ENCODE measurements at regions not wholly inside any gene's neighbourhood (a gene's known extent, or its start where the extent isn't known, plus 50 kb on each side); places are given as distances from the start of the nearest gene placed in this dataset.
"Not testable (repeated sequence)": the region's sequence is repeated elsewhere in the genome, so short reads cannot be mapped to it uniquely, and the experiment has no call there.

GRCh38 chr1:157306896-157307295 is 168.7 kb upstream of the ETV3 start:
- no peaks in the 10 kb centered on the region for H3K4me1 Mint-ChIP-seq (ENCODE audit: unreplicated experiment)
- H3K36me3 Mint-ChIP-seq (ENCODE audit: unreplicated experiment), result no peaks in the 10 kb centered on the region
- TF ChIP-seq CTCF (IDR thresholded peaks at IDR 0.05), result no peak
- no peak overlapping the region for H3K4me3 Mint-ChIP-seq (ENCODE audit: unreplicated experiment)
- no peak overlapping the region for H3K27ac Mint-ChIP-seq (ENCODE audit: unreplicated experiment)
- peaks cover 21% of the 10 kb centered on the region for H3K27me3 Mint-ChIP-seq (ENCODE audit: unreplicated experiment)
- no peak for DNase-seq (ENCODE audit: extremely low spot score, unreplicated experiment)
- no peaks in the 10 kb centered on the region for H3K9me3 Mint-ChIP-seq (ENCODE audit: unreplicated experiment)

GRCh38 chr1:157304271-157304670 is 166.1 kb upstream of the ETV3 start:
- DNase-seq (ENCODE audit: extremely low spot score, unreplicated experiment), result no peak
- no peak overlapping the region for H3K4me3 Mint-ChIP-seq (ENCODE audit: unreplicated experiment)
- H3K27ac Mint-ChIP-seq (ENCODE audit: unreplicated experiment), result no peak overlapping the region
- no peaks in the 10 kb centered on the region for H3K4me1 Mint-ChIP-seq (ENCODE audit: unreplicated experiment)
- no peak for TF ChIP-seq CTCF (IDR thresholded peaks at IDR 0.05)
- no peaks in the 10 kb centered on the region for H3K9me3 Mint-ChIP-seq (ENCODE audit: unreplicated experiment)
- H3K36me3 Mint-ChIP-seq (ENCODE audit: unreplicated experiment), result no peaks in the 10 kb centered on the region
- H3K27me3 Mint-ChIP-seq (ENCODE audit: unreplicated experiment), result peaks cover 13% of the 10 kb centered on the region

GRCh38 chr1:157302724-157303123 is 164.5 kb upstream of the ETV3 start:
- Mint-ChIP-seq H3K9me3 (ENCODE audit: unreplicated experiment) (no peaks in the 10 kb centered on the region), H3K27ac (ENCODE audit: unreplicated experiment) (no peak overlapping the region)
- DNase-seq (ENCODE audit: extremely low spot score, unreplicated experiment), result no peak

GRCh38 chr1:157302199-157302497 is 164.0 kb upstream of the ETV3 start:
- Mint-ChIP-seq H3K4me3 (ENCODE audit: unreplicated experiment) (no peak overlapping the region), H3K27ac (ENCODE audit: unreplicated experiment) (no peak overlapping the region)

More at GRCh38 chr1:157302724-157303123, 164.5 kb upstream of the ETV3 start:
- peaks cover 15% of the 10 kb centered on the region for H3K27me3 Mint-ChIP-seq (ENCODE audit: unreplicated experiment)
- TF ChIP-seq CTCF (IDR thresholded peaks at IDR 0.05), result no peak
- H3K36me3 Mint-ChIP-seq (ENCODE audit: unreplicated experiment), result no peaks in the 10 kb centered on the region
- H3K4me3 Mint-ChIP-seq (ENCODE audit: unreplicated experiment), result no peak overlapping the region
- no peaks in the 10 kb centered on the region for H3K4me1 Mint-ChIP-seq (ENCODE audit: unreplicated experiment)

GRCh38 chr1:157301477-157302198 is 163.4 kb upstream of the ETV3 start:
- TF ChIP-seq CTCF (IDR thresholded peaks at IDR 0.05), result no peak
- Mint-ChIP-seq H3K4me3 (ENCODE audit: unreplicated experiment) (no peak overlapping the region), H3K9me3 (ENCODE audit: unreplicated experiment) (no peaks in the 10 kb centered on the region), H3K36me3 (ENCODE audit: unreplicated experiment) (no peaks in the 10 kb centered on the region), H3K27ac (ENCODE audit: unreplicated experiment) (no peak overlapping the region), H3K27me3 (ENCODE audit: unreplicated experiment) (peaks cover 18% of the 10 kb centered on the region), H3K4me1 (ENCODE audit: unreplicated experiment) (no peaks in the 10 kb centered on the region)
- no peak for DNase-seq (ENCODE audit: extremely low spot score, unreplicated experiment)

More at GRCh38 chr1:157302199-157302497, 164.0 kb upstream of the ETV3 start:
- Mint-ChIP-seq H3K4me1 (ENCODE audit: unreplicated experiment) (no peaks in the 10 kb centered on the region), H3K27me3 (ENCODE audit: unreplicated experiment) (peaks cover 15% of the 10 kb centered on the region), H3K36me3 (ENCODE audit: unreplicated experiment) (no peaks in the 10 kb centered on the region), H3K9me3 (ENCODE audit: unreplicated experiment) (no peaks in the 10 kb centered on the region)
- no peak for DNase-seq (ENCODE audit: extremely low spot score, unreplicated experiment)
- TF ChIP-seq CTCF (IDR thresholded peaks at IDR 0.05), result no peak

- H3K9me3 Mint-ChIP-seq (ENCODE audit: unreplicated experiment); H3K4me1 Mint-ChIP-seq (ENCODE audit: unreplicated experiment); H3K4me3 Mint-ChIP-seq (ENCODE audit: unreplicated experiment); H3K36me3 Mint-ChIP-seq (ENCODE audit: unreplicated experiment); H3K27ac Mint-ChIP-seq (ENCODE audit: unreplicated experiment): not testable (repeated sequence)
- peaks cover 20% of the 10 kb centered on the region for H3K27me3 Mint-ChIP-seq (ENCODE audit: unreplicated experiment)
- peak; percentile 73 for DNase-seq (ENCODE audit: extremely low spot score, unreplicated experiment)
Observed at GRCh38 chr1:157294387-157295145, 156.4 kb upstream of the ETV3 start.

Data from osteocyte (in vitro differentiated cells).